SK-N-SH (cell line): ENCODE measurements at regions not wholly inside any gene's neighbourhood (a gene's known extent, or its start where the extent isn't known, plus 50 kb on each side); places are given as distances from the start of the nearest gene placed in this dataset.

Experiments used
- CHD2 ChIP-seq: fragments of 150-350 bp; IDR thresholded peaks from 2 replicates; pipeline ENCODE4 v1.6.1; 2018; ENCODE audit warnings: low read length; ENCODE audit not compliant: partially characterized antibody
- CTCF ChIP-seq: fragments of 200-600 bp; sonication (generic); IDR thresholded peaks from 2 replicates; pipeline ENCODE4 v1.6.1; 2017; ENCODE audit warnings: antibody characterized with exemption, mild to moderate bottlenecking, moderate library complexity
- EP300 ChIP-seq, 2 experiments: IDR thresholded peaks; 2 replicates each; pipeline versions ENCODE4 v1.4.0 to v1.6.1; 2012; ENCODE audit warnings: borderline replicate concordance in 1 of 2, low read depth in 1 of 2, low read length in 1 of 2
- IRF3 ChIP-seq: fragments of 150-350 bp; IDR thresholded peaks from 2 replicates; pipeline ENCODE4 v1.6.1; 2016; ENCODE audit warnings: mild to moderate bottlenecking, low read depth, low read length
- JUND ChIP-seq: IDR thresholded peaks from 2 replicates; pipeline ENCODE4 v1.4.0; 2012
- MAX ChIP-seq: IDR thresholded peaks from 2 replicates; pipeline ENCODE4 v1.4.0; 2012; ENCODE audit warnings: low read depth
- NFIC ChIP-seq: IDR thresholded peaks from 2 replicates; pipeline ENCODE4 v1.4.0; 2012; ENCODE audit warnings: borderline replicate concordance
- POLR2AphosphoS5 ChIP-seq: IDR thresholded peaks from 2 replicates; pipeline ENCODE4 v1.6.1; 2012; ENCODE audit warnings: low read depth, low read length
- REST ChIP-seq: IDR thresholded peaks from 2 replicates; pipeline ENCODE4 v1.6.1; 2012; ENCODE audit warnings: mild to moderate bottlenecking, low read depth, low read length, moderate library complexity
- SIN3A ChIP-seq: IDR thresholded peaks from 2 replicates; pipeline ENCODE4 v1.6.1; 2012; ENCODE audit warnings: low read depth, mild to moderate bottlenecking, low read length, moderate library complexity, borderline replicate concordance
- TAF1 ChIP-seq: IDR thresholded peaks from 2 replicates; pipeline ENCODE4 v1.6.1; 2012; ENCODE audit warnings: low read depth, mild to moderate bottlenecking, low read length, moderate library complexity, borderline replicate concordance
- USF2 ChIP-seq: fragments of 150-350 bp; IDR thresholded peaks from 2 replicates; pipeline ENCODE4 v1.6.1; 2017; ENCODE audit warnings: antibody characterized with exemption, low read length, low read depth, borderline replicate concordance
- YY1 ChIP-seq: IDR thresholded peaks from 2 replicates; pipeline ENCODE4 v1.4.0; 2012; ENCODE audit warnings: low read depth, mild to moderate bottlenecking

- no peak for TF ChIP-seq REST
- TF ChIP-seq TAF1: no peak
- no peak for TF ChIP-seq CTCF
- TF ChIP-seq IRF3: no peak
- TF ChIP-seq EP300 (IDR thresholded peaks at IDR 0.05; ENCODE audit: borderline replicate concordance in 1 of 2, low read depth in 1 of 2, low read length in 1 of 2): no peak
- TF ChIP-seq POLR2AphosphoS5: no peak
- TF ChIP-seq USF2: no peak
- no peak for TF ChIP-seq MAX
- TF ChIP-seq SIN3A: no peak
- no peak for TF ChIP-seq JUND
- no peak for TF ChIP-seq YY1
- TF ChIP-seq CHD2: no peak
- no peak for TF ChIP-seq NFIC
Observed at GRCh38 chr7:91780521-91780920, 100.0 kb downstream of the MTERF1 start.
